ENCODE measurements at regions not wholly inside any gene's neighbourhood (a gene's known extent, or its start where the extent isn't known, plus 50 kb on each side); places are given as distances from the start of the nearest gene placed in this dataset.
"Not testable (repeated sequence)": the region's sequence is repeated elsewhere in the genome, so short reads cannot be mapped to it uniquely, and the experiment has no call there.

DNA sequence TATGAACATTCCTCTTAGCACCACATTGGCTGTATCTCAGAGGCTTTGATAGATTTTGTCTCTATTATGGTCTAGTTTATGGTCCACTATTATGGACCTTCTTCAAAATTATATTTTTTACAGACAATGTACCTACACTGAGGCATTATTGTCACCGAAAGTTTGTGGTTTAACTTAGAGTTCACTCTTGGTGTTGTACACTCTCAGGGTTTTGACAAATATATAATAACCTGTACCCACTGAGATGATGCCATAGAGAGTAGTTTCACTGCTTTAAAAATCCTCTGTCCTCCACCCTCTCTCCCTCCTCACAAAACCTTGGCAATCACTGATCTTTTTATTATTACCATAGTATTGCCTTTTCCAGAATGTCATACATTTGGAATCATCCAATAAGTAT is 528.2 kb downstream of the SLC6A15 start:
- Histone ChIP-seq H3K79me2 (ENCODE audit: low read length) (no peaks in the 10 kb centered on the region), H2AFZ (ENCODE audit: low read depth, low read length) (no peak overlapping the region), H3K9me3 (ENCODE audit: insufficient read depth, low read length) (no peaks in the 10 kb centered on the region), H3K4me3 (ENCODE audit: low read length) (no peak overlapping the region), H3K36me3 (replicated peaks; ENCODE audit: low read depth, low read length) (no peaks in the 10 kb centered on the region), H3K27ac (ENCODE audit: low read length) (no peak overlapping the region), H4K20me1 (ENCODE audit: insufficient read depth, low read length) (no peaks in the 10 kb centered on the region), H3K4me1 (ENCODE audit: low read length) (no peaks in the 10 kb centered on the region), H3K4me2 (ENCODE audit: low read length) (no peak overlapping the region), H3K9ac (ENCODE audit: low read length) (no peak overlapping the region), H3K27me3 (ENCODE audit: low read depth, low read length) (no peaks in the 10 kb centered on the region)
- TF ChIP-seq EZH2phosphoT487 (IDR thresholded peaks at IDR 0.05; ENCODE audit: low read depth), result no peak
- TF ChIP-seq, protein P1, sequence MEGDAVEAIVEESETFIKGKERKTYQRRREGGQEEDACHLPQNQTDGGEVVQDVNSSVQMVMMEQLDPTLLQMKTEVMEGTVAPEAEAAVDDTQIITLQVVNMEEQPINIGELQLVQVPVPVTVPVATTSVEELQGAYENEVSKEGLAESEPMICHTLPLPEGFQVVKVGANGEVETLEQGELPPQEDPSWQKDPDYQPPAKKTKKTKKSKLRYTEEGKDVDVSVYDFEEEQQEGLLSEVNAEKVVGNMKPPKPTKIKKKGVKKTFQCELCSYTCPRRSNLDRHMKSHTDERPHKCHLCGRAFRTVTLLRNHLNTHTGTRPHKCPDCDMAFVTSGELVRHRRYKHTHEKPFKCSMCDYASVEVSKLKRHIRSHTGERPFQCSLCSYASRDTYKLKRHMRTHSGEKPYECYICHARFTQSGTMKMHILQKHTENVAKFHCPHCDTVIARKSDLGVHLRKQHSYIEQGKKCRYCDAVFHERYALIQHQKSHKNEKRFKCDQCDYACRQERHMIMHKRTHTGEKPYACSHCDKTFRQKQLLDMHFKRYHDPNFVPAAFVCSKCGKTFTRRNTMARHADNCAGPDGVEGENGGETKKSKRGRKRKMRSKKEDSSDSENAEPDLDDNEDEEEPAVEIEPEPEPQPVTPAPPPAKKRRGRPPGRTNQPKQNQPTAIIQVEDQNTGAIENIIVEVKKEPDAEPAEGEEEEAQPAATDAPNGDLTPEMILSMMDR (IDR thresholded peaks at IDR 0.05; ENCODE audit: low read depth, low read length), result no peak

DNA sequence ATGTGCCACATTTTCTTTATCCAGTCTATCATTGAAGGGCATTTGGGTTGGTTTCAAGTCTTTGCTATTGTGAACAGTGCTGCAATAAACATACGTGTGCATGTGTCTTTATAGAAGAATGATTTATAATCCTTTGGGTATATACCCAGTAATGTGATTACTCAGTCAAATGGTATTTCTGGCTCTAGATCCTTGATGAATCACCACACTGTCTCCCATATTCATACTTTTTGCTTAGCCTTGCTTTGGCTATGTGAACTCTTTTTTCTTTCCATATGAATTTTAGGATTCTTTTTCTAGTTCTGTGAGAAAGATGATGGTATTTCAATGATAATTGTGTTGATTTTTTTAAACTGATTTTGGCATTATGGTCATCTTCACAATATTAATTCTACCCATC is 530.1 kb downstream of the SLC6A15 start:
- H3K4me2 ChIP-seq (ENCODE audit: low read length); H3K9me3 ChIP-seq (ENCODE audit: insufficient read depth, low read length); H3K4me3 ChIP-seq (ENCODE audit: low read length); H4K20me1 ChIP-seq (ENCODE audit: insufficient read depth, low read length); H3K36me3 ChIP-seq (replicated peaks; ENCODE audit: low read depth, low read length); H3K4me1 ChIP-seq (ENCODE audit: low read length); H3K9ac ChIP-seq (ENCODE audit: low read length); H3K27ac ChIP-seq (ENCODE audit: low read length); H3K27me3 ChIP-seq (ENCODE audit: low read depth, low read length); H2AFZ ChIP-seq (ENCODE audit: low read depth, low read length); H3K79me2 ChIP-seq (ENCODE audit: low read length): not testable (repeated sequence)

GRCh38 chr12:84376320-84376719 is 536.3 kb downstream of the SLC6A15 start:
- TF ChIP-seq, protein P1 (IDR thresholded peaks at IDR 0.05; ENCODE audit: low read depth, low read length), result no peak
- TF ChIP-seq EZH2phosphoT487 (IDR thresholded peaks at IDR 0.05; ENCODE audit: low read depth), result no peak
- Histone ChIP-seq H3K36me3 (replicated peaks; ENCODE audit: low read depth, low read length) (no peaks in the 10 kb centered on the region), H3K79me2 (ENCODE audit: low read length) (no peaks in the 10 kb centered on the region), H3K4me2 (ENCODE audit: low read length) (no peak overlapping the region), H4K20me1 (ENCODE audit: insufficient read depth, low read length) (no peaks in the 10 kb centered on the region), H3K9ac (ENCODE audit: low read length) (no peak overlapping the region), H3K4me1 (ENCODE audit: low read length) (no peaks in the 10 kb centered on the region), H3K4me3 (ENCODE audit: low read length) (no peak overlapping the region), H3K27me3 (ENCODE audit: low read depth, low read length) (no peaks in the 10 kb centered on the region), H2AFZ (ENCODE audit: low read depth, low read length) (no peak overlapping the region), H3K27ac (ENCODE audit: low read length) (no peak overlapping the region), H3K9me3 (ENCODE audit: insufficient read depth, low read length) (no peaks in the 10 kb centered on the region)

GRCh38 chr12:84375449-84376170 is 537.0 kb downstream of the SLC6A15 start:
- no peak overlapping the region for H2AFZ ChIP-seq (ENCODE audit: low read depth, low read length)
- H3K27ac ChIP-seq (ENCODE audit: low read length), result no peak overlapping the region
- no peaks in the 10 kb centered on the region for H3K36me3 ChIP-seq (replicated peaks; ENCODE audit: low read depth, low read length)
- H3K4me1 ChIP-seq (ENCODE audit: low read length), result no peaks in the 10 kb centered on the region
- TF ChIP-seq, protein P1 (IDR thresholded peaks at IDR 0.05; ENCODE audit: low read depth, low read length), result no peak
- TF ChIP-seq EZH2phosphoT487 (IDR thresholded peaks at IDR 0.05; ENCODE audit: low read depth), result no peak
- H3K9me3 ChIP-seq (ENCODE audit: insufficient read depth, low read length), result no peaks in the 10 kb centered on the region
- no peak overlapping the region for H3K4me3 ChIP-seq (ENCODE audit: low read length)
- H3K9ac ChIP-seq (ENCODE audit: low read length), result no peak overlapping the region
- no peaks in the 10 kb centered on the region for H3K79me2 ChIP-seq (ENCODE audit: low read length)
- H3K27me3 ChIP-seq (ENCODE audit: low read depth, low read length), result no peaks in the 10 kb centered on the region
- H3K4me2 ChIP-seq (ENCODE audit: low read length), result no peak overlapping the region
- H4K20me1 ChIP-seq (ENCODE audit: insufficient read depth, low read length), result no peaks in the 10 kb centered on the region
